ENCODE measurements at regions not wholly inside any gene's neighbourhood (a gene's known extent, or its start where the extent isn't known, plus 50 kb on each side); places are given as distances from the start of the nearest gene placed in this dataset.
"Not testable (repeated sequence)": the region's sequence is repeated elsewhere in the genome, so short reads cannot be mapped to it uniquely, and the experiment has no call there.

- Histone ChIP-seq H3K9me3 (ENCODE audit: low read length) (no peaks in the 10 kb centered on the region), H3K4me1 (ENCODE audit: insufficient read depth, low read length) (peaks cover 22% of the 10 kb centered on the region), H2AFZ (ENCODE audit: low read depth, low read length) (no peak overlapping the region), H3K4me3 (ENCODE audit: low read length) (no peak overlapping the region), H3K27me3 (ENCODE audit: insufficient read depth, low read length) (no peaks in the 10 kb centered on the region), H3K36me3 (ENCODE audit: insufficient read depth, low read length) (peaks cover 6% of the 10 kb centered on the region)
Observed at GRCh38 chr3:159882790-159883779, 105.5 kb upstream of the IL12A start.

- Histone ChIP-seq H2AFZ (ENCODE audit: low read depth, low read length) (no peak overlapping the region), H3K4me3 (ENCODE audit: low read length) (no peak overlapping the region), H3K9me3 (ENCODE audit: low read length) (no peaks in the 10 kb centered on the region), H3K27me3 (ENCODE audit: insufficient read depth, low read length) (no peaks in the 10 kb centered on the region), H3K4me1 (ENCODE audit: insufficient read depth, low read length) (peaks cover 22% of the 10 kb centered on the region), H3K36me3 (ENCODE audit: insufficient read depth, low read length) (peaks cover 17% of the 10 kb centered on the region)
Observed at GRCh38 chr3:159884661-159885402, 103.8 kb upstream of the IL12A start.

- no peaks in the 10 kb centered on the region for H3K27me3 ChIP-seq (ENCODE audit: insufficient read depth, low read length)
- H3K4me1 ChIP-seq (ENCODE audit: insufficient read depth, low read length), result peaks cover 22% of the 10 kb centered on the region
- no peaks in the 10 kb centered on the region for H3K9me3 ChIP-seq (ENCODE audit: low read length)
- no peak overlapping the region for H3K4me3 ChIP-seq (ENCODE audit: low read length)
- no peak overlapping the region for H2AFZ ChIP-seq (ENCODE audit: low read depth, low read length)
- H3K36me3 ChIP-seq (ENCODE audit: insufficient read depth, low read length), result peaks cover 19% of the 10 kb centered on the region
Observed at GRCh38 chr3:159886050-159886449, 102.6 kb upstream of the IL12A start.

GRCh38 chr3:159886530-159886929 lies 102.1 kb upstream of the IL12A start:
- not testable (repeated sequence) for H3K9me3 ChIP-seq (ENCODE audit: low read length); H3K27me3 ChIP-seq (ENCODE audit: insufficient read depth, low read length); H3K4me3 ChIP-seq (ENCODE audit: low read length); H2AFZ ChIP-seq (ENCODE audit: low read depth, low read length)
- Histone ChIP-seq H3K36me3 (ENCODE audit: insufficient read depth, low read length) (peaks cover 21% of the 10 kb centered on the region), H3K4me1 (ENCODE audit: insufficient read depth, low read length) (peaks cover 20% of the 10 kb centered on the region)

- H3K4me1 ChIP-seq (ENCODE audit: insufficient read depth, low read length), result peaks cover 14% of the 10 kb centered on the region
- peaks cover 27% of the 10 kb centered on the region for H3K36me3 ChIP-seq (ENCODE audit: insufficient read depth, low read length)
- no peaks in the 10 kb centered on the region for H3K27me3 ChIP-seq (ENCODE audit: insufficient read depth, low read length)
- H3K9me3 ChIP-seq (ENCODE audit: low read length), result no peaks in the 10 kb centered on the region
- no peak overlapping the region for H2AFZ ChIP-seq (ENCODE audit: low read depth, low read length)
- no peak overlapping the region for H3K4me3 ChIP-seq (ENCODE audit: low read length)
Observed at GRCh38 chr3:159887168-159887567, 101.5 kb upstream of the IL12A start.

GRCh38 chr3:159887911-159888310 lies 100.7 kb upstream of the IL12A start:
- H3K27me3 ChIP-seq (ENCODE audit: insufficient read depth, low read length), result no peaks in the 10 kb centered on the region
- H2AFZ ChIP-seq (ENCODE audit: low read depth, low read length), result no peak overlapping the region
- peaks cover 34% of the 10 kb centered on the region for H3K36me3 ChIP-seq (ENCODE audit: insufficient read depth, low read length)

GRCh38 chr3:159892171-159892795 lies 96.4 kb upstream of the IL12A start:
- Histone ChIP-seq H3K4me3 (ENCODE audit: low read length) (no peak overlapping the region), H3K36me3 (ENCODE audit: insufficient read depth, low read length) (peaks cover 58% of the 10 kb centered on the region), H2AFZ (ENCODE audit: low read depth, low read length) (no peak overlapping the region), H3K27me3 (ENCODE audit: insufficient read depth, low read length) (no peaks in the 10 kb centered on the region), H3K4me1 (ENCODE audit: insufficient read depth, low read length) (no peaks in the 10 kb centered on the region), H3K9me3 (ENCODE audit: low read length) (no peaks in the 10 kb centered on the region)

More at GRCh38 chr3:159887911-159888310, 100.7 kb upstream of the IL12A start:
- Histone ChIP-seq H3K9me3 (ENCODE audit: low read length) (no peaks in the 10 kb centered on the region), H3K4me3 (ENCODE audit: low read length) (no peak overlapping the region), H3K4me1 (ENCODE audit: insufficient read depth, low read length) (peaks cover 6% of the 10 kb centered on the region)

GRCh38 chr3:159892801-159893200 lies 95.8 kb upstream of the IL12A start:
- H3K4me3 ChIP-seq (ENCODE audit: low read length), result no peak overlapping the region
- H3K4me1 ChIP-seq (ENCODE audit: insufficient read depth, low read length), result no peaks in the 10 kb centered on the region
- no peaks in the 10 kb centered on the region for H3K9me3 ChIP-seq (ENCODE audit: low read length)
- H2AFZ ChIP-seq (ENCODE audit: low read depth, low read length), result no peak overlapping the region
- H3K27me3 ChIP-seq (ENCODE audit: insufficient read depth, low read length), result no peaks in the 10 kb centered on the region
- peaks cover 56% of the 10 kb centered on the region for H3K36me3 ChIP-seq (ENCODE audit: insufficient read depth, low read length)

- no peaks in the 10 kb centered on the region for H3K9me3 ChIP-seq (ENCODE audit: low read length)
- H2AFZ ChIP-seq (ENCODE audit: low read depth, low read length), result no peak overlapping the region
- H3K36me3 ChIP-seq (ENCODE audit: insufficient read depth, low read length), result peaks cover 43% of the 10 kb centered on the region
- no peak overlapping the region for H3K4me3 ChIP-seq (ENCODE audit: low read length)
- no peaks in the 10 kb centered on the region for H3K4me1 ChIP-seq (ENCODE audit: insufficient read depth, low read length)
- no peaks in the 10 kb centered on the region for H3K27me3 ChIP-seq (ENCODE audit: insufficient read depth, low read length)
Observed at GRCh38 chr3:159894386-159894785, 94.2 kb upstream of the IL12A start.

GRCh38 chr3:159895430-159895829 lies 93.2 kb upstream of the IL12A start:
- Histone ChIP-seq H3K36me3 (ENCODE audit: insufficient read depth, low read length) (peaks cover 43% of the 10 kb centered on the region), H2AFZ (ENCODE audit: low read depth, low read length) (no peak overlapping the region), H3K4me1 (ENCODE audit: insufficient read depth, low read length) (no peaks in the 10 kb centered on the region), H3K9me3 (ENCODE audit: low read length) (no peaks in the 10 kb centered on the region), H3K4me3 (ENCODE audit: low read length) (no peak overlapping the region), H3K27me3 (ENCODE audit: insufficient read depth, low read length) (no peaks in the 10 kb centered on the region)

GRCh38 chr3:159896543-159896942 lies 92.1 kb upstream of the IL12A start:
- Histone ChIP-seq H2AFZ (ENCODE audit: low read depth, low read length) (no peak overlapping the region), H3K36me3 (ENCODE audit: insufficient read depth, low read length) (peaks cover 40% of the 10 kb centered on the region), H3K27me3 (ENCODE audit: insufficient read depth, low read length) (no peaks in the 10 kb centered on the region), H3K4me3 (ENCODE audit: low read length) (no peak overlapping the region), H3K9me3 (ENCODE audit: low read length) (no peaks in the 10 kb centered on the region), H3K4me1 (ENCODE audit: insufficient read depth, low read length) (no peaks in the 10 kb centered on the region)

GRCh38 chr3:159897331-159898075 lies 91.1 kb upstream of the IL12A start:
- no peak overlapping the region for H3K4me3 ChIP-seq (ENCODE audit: low read length)
- H3K4me1 ChIP-seq (ENCODE audit: insufficient read depth, low read length), result peaks cover 2% of the 10 kb centered on the region
- no peak overlapping the region for H2AFZ ChIP-seq (ENCODE audit: low read depth, low read length)
- no peaks in the 10 kb centered on the region for H3K27me3 ChIP-seq (ENCODE audit: insufficient read depth, low read length)
- H3K36me3 ChIP-seq (ENCODE audit: insufficient read depth, low read length), result peaks cover 31% of the 10 kb centered on the region
- H3K9me3 ChIP-seq (ENCODE audit: low read length), result no peaks in the 10 kb centered on the region

Measured in neuron (in vitro differentiated cells).